ENCODE measurements at regions not wholly inside any gene's neighbourhood (a gene's known extent, or its start where the extent isn't known, plus 50 kb on each side); places are given as distances from the start of the nearest gene placed in this dataset.
"Not testable (repeated sequence)": the region's sequence is repeated elsewhere in the genome, so short reads cannot be mapped to it uniquely, and the experiment has no call there.

DNA sequence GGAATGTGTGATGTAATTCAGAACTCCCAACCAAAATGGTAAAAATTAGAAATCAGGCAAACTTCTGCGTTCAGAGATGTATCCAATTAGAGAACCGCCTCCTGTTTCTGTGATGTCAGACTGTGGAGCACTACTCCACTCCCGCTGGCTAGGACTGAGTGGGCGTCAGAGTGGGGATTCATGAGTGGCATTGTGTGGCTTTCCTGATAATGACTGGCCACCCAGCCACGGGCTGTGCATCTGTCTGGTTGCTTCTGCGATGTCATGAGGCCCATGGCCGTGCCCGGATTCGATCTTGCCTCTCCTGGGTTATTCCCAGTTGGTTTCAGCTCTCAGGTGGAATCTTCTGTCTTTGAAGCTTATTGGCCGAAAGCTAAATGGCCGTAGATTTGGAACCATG is 87.1 kb upstream of the KCNA1 start:
- no peak for DNase-seq (ENCODE audit: low read depth in 2 of 2)

DNA sequence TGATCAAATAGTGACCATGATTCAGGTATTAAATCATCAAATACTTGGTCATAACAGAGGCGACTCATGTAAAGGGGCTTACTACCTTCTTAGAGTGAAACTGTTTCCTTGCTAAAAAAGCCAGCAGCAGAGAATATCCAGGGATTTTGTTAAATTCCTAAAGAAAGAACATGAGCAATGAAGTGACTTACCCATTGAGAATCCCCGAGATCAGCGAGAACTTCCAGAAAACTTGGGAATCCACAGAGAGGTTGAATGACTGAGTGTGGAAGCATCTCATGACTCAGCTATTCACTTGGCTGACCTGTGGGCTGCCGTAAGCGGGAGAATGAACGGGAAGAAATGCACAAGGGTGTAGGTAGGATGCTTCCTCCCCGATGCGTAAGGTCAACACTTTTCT is 85.3 kb upstream of the KCNA1 start:
- DNase-seq (ENCODE audit: low read depth in 2 of 2) = no peak

DNA sequence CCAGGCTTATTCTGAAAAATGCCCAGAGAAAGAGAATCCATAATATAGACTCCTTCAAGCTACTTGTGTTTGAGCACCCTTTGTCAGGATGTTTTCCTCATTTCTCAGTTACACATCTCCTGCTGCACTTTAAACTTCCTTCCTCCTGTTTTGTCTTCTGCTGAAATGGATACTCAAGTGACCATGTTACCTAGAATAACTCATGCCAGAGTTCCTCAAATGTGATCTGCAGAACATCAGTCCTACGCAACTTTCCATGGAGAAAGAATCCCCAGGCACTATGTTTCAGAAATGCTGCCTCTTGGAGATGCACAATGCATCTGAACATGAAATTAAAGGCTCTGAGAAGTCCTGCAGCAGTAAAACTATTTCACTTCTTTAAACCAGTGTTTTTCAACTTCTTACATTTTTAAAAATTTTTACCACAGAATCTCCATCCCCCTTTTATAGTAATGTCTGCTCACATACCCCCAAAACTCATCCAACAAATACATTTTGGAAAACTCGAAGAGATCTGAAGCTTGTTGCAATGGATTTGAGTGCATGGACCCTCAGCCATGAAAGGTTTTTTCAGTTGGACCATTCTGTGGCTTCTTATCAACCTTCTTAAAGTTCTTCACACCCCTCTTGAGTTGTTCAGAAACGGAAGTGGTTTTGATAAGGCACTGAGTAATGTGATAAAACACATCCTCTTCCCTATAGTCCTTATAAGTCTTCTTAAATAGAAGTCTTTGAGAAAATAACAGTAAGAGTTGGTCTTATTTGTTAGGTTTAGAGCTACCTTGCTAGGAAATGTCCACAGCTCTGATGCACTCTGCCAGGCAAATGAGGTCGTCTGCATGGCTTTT is 84.5 kb upstream of the KCNA1 start:
- no peak for DNase-seq (ENCODE audit: low read depth in 2 of 2)

DNA sequence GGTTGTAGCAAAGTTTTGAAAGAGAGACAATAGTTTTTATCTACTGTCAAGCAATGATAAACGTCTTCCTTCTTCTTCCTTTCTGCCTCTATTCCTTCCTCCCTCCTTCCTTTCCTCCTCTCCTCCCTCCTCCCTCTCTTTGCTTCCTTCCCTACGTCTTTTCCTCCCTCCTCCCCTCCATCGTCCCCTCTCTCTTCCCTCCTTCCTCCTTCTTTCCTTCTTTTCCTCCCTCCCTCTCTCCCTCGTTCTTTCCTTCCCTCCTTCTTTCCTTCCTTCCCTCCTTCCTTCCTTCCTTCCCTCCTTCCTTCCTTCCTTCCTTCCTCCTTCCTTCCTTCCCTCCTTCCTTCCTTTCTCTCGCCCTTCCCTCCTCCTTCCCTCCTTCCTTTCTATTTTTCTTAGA is 82.8 kb upstream of the KCNA1 start:
- DNase-seq (ENCODE audit: low read depth in 2 of 2) = no peak

- no peak for DNase-seq (ENCODE audit: low read depth in 2 of 2)
These were observed 81.5 kb upstream of the KCNA1 start for GRCh38 chr12:4828176-4828575.

- no peak for DNase-seq (ENCODE audit: low read depth in 2 of 2)
These were observed 80.4 kb upstream of the KCNA1 start for GRCh38 chr12:4829161-4829792.

GRCh38 chr12:4829793-4830162 is 79.9 kb upstream of the KCNA1 start:
- no peak for DNase-seq (ENCODE audit: low read depth in 2 of 2)

GRCh38 chr12:4830556-4831210 is 79.0 kb upstream of the KCNA1 start:
- DNase-seq (ENCODE audit: low read depth in 2 of 2) = no peak

- no peak for DNase-seq (ENCODE audit: low read depth in 2 of 2)
These were observed 76.7 kb upstream of the KCNA1 start for GRCh38 chr12:4833053-4833452.

GRCh38 chr12:4833524-4833923 is 76.2 kb upstream of the KCNA1 start:
- DNase-seq (ENCODE audit: low read depth in 2 of 2) = no peak

DNA sequence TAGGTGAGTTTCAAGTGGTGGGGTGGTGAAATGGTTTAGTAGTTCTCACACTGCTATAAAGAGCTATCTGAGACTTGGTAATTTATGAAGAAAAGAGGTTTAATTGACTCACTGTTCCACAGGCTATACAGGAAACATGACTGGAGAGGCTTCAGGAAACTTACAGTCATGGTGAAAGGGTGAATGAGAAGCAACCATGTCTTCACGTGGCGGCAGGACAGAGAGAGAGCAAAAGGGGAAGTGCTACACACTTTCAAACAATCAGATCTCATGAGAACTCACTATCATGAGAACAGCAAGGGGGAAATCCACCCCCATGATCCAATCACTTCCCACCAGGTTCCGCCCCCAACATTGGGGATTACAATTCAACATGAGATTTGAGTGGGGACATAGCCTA is 67.3 kb upstream of the KCNA1 start:
- not testable (repeated sequence) for DNase-seq (ENCODE audit: low read depth in 2 of 2)

DNA sequence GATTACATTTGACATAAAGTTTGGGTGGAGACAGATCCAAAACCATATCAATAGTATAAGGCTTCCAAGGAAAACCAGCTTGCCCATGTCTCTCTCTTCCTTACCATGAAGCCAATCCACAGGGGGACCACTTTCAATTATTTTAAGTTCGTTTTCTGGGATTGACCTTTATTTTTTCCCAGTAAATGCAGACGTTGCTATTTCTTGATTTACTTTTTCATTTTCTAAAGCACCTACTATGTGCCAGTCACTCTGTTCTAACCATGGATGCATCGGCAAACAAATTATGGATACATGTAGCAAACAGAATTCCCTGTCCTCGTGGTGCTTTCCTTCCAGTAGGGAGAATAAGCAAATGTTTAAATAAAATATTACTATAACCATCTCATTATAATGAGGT is 65.8 kb upstream of the KCNA1 start:
- DNase-seq (ENCODE audit: low read depth in 2 of 2) = no peak

DNA sequence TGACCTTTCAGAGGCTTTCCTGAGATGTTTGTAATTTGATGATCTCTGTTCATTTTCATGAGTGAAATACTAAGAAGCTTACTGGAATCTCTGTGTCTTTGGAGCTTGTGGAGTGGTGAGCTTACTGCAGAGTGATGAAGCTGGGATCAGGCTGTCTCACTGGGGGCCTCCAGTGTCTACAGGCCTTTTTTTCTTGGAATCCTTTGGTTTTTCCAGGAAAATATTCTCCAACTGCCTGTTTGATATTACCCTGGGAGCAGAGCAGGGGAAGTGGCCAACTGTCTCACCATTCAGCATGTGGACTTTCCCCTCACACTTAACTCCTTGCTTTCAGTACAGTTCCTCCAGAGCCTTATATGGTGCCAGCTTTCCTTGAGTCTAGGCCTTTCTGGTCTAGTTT is 62.0 kb upstream of the KCNA1 start:
- no peak for DNase-seq (ENCODE audit: low read depth in 2 of 2)

- DNase-seq (ENCODE audit: low read depth in 2 of 2) = no peak
These were observed 60.6 kb upstream of the KCNA1 start for GRCh38 chr12:4849115-4849541.

DNA sequence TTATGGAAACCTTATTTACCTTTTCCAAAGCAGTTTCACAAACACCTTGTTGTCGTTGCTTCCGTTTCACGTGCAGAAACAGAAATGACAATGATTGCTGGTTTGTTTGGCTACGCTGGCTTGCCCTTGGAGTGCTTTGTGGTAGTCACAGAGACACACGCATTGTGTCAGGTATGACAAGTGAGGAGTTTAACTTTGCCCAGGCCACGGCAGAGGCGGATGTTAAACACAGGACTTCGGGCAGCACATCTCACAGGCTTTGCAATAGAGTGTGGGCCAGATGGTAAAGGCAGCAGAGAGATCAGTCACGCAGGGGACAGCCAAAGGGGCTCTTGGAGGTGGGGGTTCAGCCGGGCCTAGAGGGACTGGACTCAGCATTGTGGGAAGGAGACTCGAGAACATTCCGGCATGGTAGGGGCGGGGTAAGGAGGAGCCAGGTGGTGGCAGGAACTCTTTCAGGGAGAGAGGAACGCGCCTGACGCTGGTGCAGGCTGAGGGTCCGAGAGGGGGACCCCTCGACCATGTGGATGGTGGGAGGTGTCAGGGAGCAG is 59.8 kb upstream of the KCNA1 start:
- DNase-seq (ENCODE audit: low read depth in 2 of 2) = no peak

DNA sequence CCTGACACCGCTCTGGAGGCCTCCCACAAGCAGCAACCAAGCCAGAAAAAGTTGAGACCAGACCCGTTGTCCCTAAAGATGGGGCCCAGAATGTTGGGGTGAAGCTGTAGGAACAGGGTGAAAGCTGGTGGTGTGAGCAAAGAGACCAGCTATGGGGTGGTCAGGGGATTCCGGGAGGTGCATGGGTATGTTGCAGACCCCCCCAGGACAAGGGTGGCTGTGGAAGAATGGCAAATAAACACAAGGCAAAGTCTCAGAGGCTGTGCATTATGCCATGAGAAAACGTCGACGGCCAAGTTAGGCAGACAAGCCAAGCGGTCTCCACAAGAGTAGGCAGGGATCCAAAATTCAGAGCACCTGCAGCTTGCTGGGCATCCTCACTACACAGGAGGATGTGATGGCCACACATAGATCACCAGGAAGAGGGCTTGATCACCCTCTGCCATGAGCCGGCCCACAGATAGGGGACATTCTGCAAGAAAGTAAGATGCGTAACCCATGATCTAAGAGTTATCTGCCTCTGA is 58.8 kb upstream of the KCNA1 start:
- no peak for DNase-seq (ENCODE audit: low read depth in 2 of 2)

DNA sequence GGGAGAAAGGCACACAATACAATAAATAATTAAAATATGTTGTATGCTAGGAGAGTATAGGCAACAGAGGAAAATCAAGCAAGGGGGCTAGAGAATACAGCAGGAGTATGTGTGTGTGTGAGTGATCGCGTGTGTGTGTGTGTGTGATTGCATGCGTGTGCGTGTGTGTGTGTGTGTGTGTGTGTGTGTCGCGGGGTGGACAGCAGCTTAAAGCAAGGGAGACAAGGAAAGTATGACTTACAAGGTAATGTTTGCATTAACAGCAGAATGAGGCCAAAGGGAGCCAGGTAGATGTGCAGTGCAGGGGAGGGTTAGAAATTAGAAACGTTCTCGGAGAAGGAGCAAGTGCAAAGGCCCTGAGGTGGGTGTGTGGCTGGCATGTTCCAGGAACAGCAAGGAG is 57.4 kb upstream of the KCNA1 start:
- DNase-seq (ENCODE audit: low read depth in 2 of 2) = no peak

- DNase-seq (ENCODE audit: low read depth in 2 of 2) = no peak
These were observed 56.8 kb upstream of the KCNA1 start for GRCh38 chr12:4852911-4853310.

DNA sequence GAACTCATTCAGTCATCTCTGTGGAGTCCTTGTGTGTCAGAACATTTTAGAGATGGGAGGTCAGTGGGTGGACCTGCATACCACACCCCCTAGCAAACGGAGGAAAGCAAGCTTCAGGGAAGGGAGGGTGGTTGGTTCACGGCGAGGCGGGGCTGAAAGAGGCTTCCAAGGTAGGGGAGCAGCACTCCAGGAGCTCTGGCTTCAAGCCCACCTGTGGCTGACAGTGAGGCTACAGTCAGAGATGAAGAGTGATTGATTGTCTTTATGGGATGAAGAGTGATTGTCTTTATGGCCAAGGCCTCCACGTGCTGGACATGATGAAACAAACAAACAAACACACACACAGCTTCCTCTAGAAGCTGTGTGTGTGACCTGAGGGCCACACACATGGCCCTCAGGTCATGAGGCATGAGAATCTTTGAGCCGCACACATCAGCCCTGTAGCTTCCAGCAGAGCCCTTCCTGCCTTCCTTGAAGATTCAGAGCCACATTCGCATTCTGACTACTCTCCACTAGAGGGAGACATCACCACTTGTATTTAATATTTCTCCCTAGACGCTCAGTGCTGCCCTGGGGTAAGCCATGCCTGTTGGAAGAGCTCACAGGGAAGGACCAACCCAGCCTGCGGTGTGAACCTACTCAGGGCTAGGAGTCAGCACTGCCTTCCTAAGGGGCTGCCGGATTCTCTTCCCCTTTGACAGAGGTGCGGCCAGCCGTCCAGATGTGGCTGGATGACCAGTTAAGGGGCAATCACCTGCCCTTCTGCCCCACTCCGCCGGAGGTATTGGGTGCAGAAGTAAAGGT is 54.4 kb upstream of the KCNA1 start:
- no peak for DNase-seq (ENCODE audit: low read depth in 2 of 2)

- no peak for DNase-seq (ENCODE audit: low read depth in 2 of 2)
These were observed 53.1 kb upstream of the KCNA1 start for GRCh38 chr12:4856596-4856995.

GRCh38 chr12:4857472-4858291 is 52.0 kb upstream of the KCNA1 start:
- peak in 1 of 2 donors; percentile 59 for DNase-seq (ENCODE audit: low read depth in 2 of 2)
